ENCODE measurements at regions not wholly inside any gene's neighbourhood (a gene's known extent, or its start where the extent isn't known, plus 50 kb on each side); places are given as distances from the start of the nearest gene placed in this dataset.
A peak's percentile ranks its signal among the peaks of the same experiment; 100 is the strongest.
"Not testable (repeated sequence)": the region's sequence is repeated elsewhere in the genome, so short reads cannot be mapped to it uniquely, and the experiment has no call there.

DNA sequence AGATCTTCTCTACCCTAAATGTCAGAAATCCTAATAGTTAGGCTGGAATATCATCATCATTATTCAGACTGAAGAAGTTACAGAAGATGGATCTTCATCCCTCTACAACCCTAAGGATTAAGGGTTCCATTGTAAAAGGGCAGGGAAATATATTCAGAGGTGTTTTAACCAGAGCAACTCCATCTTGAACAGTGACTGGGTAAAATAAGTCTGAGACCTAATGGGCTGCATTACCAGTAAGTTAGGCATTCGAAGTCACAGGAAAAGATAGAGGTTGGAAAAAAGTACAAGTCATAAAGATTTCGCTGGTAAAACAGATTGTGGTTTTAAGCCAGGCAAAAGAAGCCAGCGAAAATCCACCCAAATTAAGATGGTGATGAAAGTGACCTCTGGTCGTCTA, 968.7 kb downstream of the CNTNAP5 start:
- Histone ChIP-seq H3K4me1 (ENCODE audit: control insufficient read depth, insufficient read depth, low read length) (peaks cover 24% of the 10 kb centered on the region), H3K4me3 (ENCODE audit: low read depth, low read length) (no peak overlapping the region), H3K9me3 (ENCODE audit: control insufficient read depth, insufficient read depth, low read length) (peaks cover 2% of the 10 kb centered on the region), H3K27me3 (ENCODE audit: control insufficient read depth, insufficient read depth, low read length) (no peaks in the 10 kb centered on the region), H3K36me3 (ENCODE audit: control insufficient read depth, insufficient read depth, low read length) (no peaks in the 10 kb centered on the region), H3K9ac (ENCODE audit: low read depth, low read length) (no peak overlapping the region)

DNA sequence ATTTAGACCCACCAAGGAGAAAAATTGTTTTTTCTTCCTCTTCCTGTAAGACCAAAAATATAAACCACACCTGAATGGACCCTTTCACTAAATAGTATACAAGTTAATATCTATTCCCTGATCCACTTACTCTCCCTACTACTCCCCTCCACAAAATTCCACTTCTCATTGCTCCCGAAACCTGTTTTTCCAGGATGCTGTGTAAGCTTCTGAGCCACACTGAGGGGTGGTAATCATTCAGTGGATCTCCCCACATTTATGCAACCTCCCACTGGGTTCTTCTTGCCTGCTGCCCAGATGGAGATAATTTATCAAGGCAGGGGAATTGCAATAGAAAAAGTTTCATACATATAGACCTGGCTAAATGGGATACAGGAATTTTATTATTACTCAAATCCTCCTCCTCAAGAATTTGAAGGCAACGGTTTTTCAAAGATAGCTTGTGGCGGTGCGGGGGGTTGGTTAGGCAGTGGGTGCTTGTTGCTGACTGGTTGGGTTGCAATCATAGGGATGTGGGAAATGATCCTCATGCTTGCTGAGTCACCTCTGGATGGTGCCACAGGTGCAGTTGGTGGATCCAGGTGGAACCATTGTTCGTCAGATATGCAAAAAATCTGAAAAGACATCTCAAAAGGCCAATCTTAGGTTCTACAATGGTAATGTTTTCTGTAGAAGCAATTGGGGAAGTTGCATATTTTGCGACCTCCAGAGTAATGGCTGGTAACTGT, 970.3 kb downstream of the CNTNAP5 start:
- Histone ChIP-seq H3K4me1 (ENCODE audit: control insufficient read depth, insufficient read depth, low read length) (peaks cover 24% of the 10 kb centered on the region), H3K9ac (ENCODE audit: low read depth, low read length) (peak overlapping the region; percentile 2), H3K4me3 (ENCODE audit: low read depth, low read length) (no peak overlapping the region), H3K36me3 (ENCODE audit: control insufficient read depth, insufficient read depth, low read length) (no peaks in the 10 kb centered on the region), H3K27me3 (ENCODE audit: control insufficient read depth, insufficient read depth, low read length) (no peaks in the 10 kb centered on the region), H3K9me3 (ENCODE audit: control insufficient read depth, insufficient read depth, low read length) (peaks cover 2% of the 10 kb centered on the region)

DNA sequence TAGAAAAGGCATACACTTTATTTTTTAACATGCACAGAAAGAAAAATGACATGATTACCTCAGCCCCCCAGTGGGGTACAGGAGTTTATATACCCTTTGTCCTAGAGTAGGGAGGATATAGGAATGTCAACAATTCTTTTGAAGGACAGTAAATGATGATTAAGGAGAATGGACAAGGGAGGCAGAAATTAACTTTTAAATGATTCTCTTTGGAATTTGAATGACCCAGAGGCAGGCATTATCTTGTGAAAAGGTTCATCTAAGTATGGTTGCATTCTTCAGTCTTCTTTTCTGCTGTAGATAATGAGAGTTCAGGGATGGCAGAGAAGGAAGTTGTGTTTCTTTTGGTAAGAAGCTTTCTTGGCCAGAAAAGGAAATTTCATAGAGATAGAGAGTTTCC, 971.3 kb downstream of the CNTNAP5 start:
- H3K4me3 ChIP-seq (ENCODE audit: low read depth, low read length), result no peak overlapping the region
- H3K9ac ChIP-seq (ENCODE audit: low read depth, low read length), result peak overlapping the region; percentile 57

DNA sequence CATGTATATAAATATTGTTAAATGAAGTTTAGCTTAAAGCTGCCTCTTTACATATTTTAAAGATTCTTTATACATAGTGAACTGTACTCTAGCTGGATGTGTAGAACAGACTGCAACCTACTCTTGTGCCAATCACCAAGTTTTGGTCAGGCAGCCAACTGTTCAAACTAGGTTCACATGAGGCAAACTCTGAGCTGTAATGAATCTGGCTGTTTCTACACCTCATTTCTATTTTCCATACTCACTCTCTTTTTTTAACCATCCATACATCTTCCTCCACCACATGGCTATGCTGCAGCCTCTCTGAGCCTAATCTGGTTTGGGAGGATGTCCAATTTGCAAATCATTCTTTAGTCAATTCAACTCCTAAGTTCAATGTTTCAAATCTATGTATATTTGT, 974.8 kb downstream of the CNTNAP5 start:
- Histone ChIP-seq H3K27me3 (ENCODE audit: control insufficient read depth, insufficient read depth, low read length) (no peaks in the 10 kb centered on the region), H3K9me3 (ENCODE audit: control insufficient read depth, insufficient read depth, low read length) (no peaks in the 10 kb centered on the region), H3K4me1 (ENCODE audit: control insufficient read depth, insufficient read depth, low read length) (peaks cover 22% of the 10 kb centered on the region), H3K4me3 (ENCODE audit: low read depth, low read length) (no peak overlapping the region), H3K36me3 (ENCODE audit: control insufficient read depth, insufficient read depth, low read length) (no peaks in the 10 kb centered on the region), H3K9ac (ENCODE audit: low read depth, low read length) (no peak overlapping the region)

More for the DNA sequence above, 971.3 kb downstream of the CNTNAP5 start:
- Histone ChIP-seq H3K27me3 (ENCODE audit: control insufficient read depth, insufficient read depth, low read length) (no peaks in the 10 kb centered on the region), H3K9me3 (ENCODE audit: control insufficient read depth, insufficient read depth, low read length) (peaks cover 2% of the 10 kb centered on the region), H3K36me3 (ENCODE audit: control insufficient read depth, insufficient read depth, low read length) (no peaks in the 10 kb centered on the region), H3K4me1 (ENCODE audit: control insufficient read depth, insufficient read depth, low read length) (peaks cover 24% of the 10 kb centered on the region)

DNA sequence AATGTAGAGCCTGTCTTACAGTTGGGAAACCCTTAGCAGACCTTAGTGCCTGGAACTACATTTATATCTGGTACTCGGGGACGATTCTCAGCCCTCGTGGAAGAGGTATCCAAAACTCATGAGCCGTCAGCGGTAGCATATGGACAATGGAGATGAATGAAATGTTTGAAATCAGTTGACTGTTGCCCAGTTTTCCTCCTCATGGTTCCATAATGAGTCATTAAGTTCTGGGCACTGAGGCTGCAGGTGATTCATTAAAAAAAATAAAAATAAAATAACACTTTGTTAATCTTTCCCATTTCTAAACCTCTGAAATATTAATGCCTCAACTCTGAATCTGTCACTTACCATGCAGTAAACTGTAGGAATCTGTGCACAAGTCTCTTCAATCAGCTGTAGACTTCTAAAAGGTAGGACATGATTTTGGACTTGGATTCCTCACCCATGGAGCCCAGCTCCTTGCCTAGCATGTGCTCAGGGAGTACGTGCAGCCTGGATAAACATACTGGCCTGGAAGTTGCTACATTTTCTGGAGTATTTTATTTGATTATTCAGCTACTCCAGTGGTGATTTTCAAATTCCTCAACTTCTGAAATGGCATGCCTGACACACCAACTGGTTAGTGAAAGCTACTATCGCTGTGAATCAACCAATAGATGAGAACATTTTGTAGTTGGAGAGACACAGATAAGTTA, 979.2 kb downstream of the CNTNAP5 start:
- Histone ChIP-seq H3K9ac (ENCODE audit: low read depth, low read length) (no peak overlapping the region), H3K36me3 (ENCODE audit: control insufficient read depth, insufficient read depth, low read length) (no peaks in the 10 kb centered on the region), H3K9me3 (ENCODE audit: control insufficient read depth, insufficient read depth, low read length) (no peaks in the 10 kb centered on the region), H3K4me1 (ENCODE audit: control insufficient read depth, insufficient read depth, low read length) (no peaks in the 10 kb centered on the region), H3K4me3 (ENCODE audit: low read depth, low read length) (no peak overlapping the region), H3K27me3 (ENCODE audit: control insufficient read depth, insufficient read depth, low read length) (no peaks in the 10 kb centered on the region)

DNA sequence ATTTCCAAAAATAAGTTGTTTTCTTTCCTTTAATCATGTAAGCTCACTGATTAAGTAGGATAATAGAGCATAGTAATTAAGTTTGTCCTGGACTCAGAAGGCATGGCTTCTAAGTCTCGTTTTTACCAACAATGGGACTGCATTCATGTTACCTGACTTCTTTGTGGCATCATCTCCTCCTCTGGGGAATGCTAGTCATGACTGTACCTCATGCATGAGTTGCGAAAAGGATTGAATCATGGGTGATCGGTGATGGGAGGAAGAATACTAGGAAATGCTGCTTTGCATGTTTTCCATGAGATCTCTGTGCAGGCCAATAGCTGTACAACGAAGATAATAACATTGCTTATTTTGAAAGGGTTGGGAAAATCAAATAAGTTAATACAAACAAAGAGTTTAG, 981.6 kb downstream of the CNTNAP5 start:
- Histone ChIP-seq H3K9ac (ENCODE audit: low read depth, low read length) (no peak overlapping the region), H3K9me3 (ENCODE audit: control insufficient read depth, insufficient read depth, low read length) (no peaks in the 10 kb centered on the region), H3K4me1 (ENCODE audit: control insufficient read depth, insufficient read depth, low read length) (no peaks in the 10 kb centered on the region), H3K27me3 (ENCODE audit: control insufficient read depth, insufficient read depth, low read length) (no peaks in the 10 kb centered on the region), H3K4me3 (ENCODE audit: low read depth, low read length) (no peak overlapping the region), H3K36me3 (ENCODE audit: control insufficient read depth, insufficient read depth, low read length) (no peaks in the 10 kb centered on the region)

DNA sequence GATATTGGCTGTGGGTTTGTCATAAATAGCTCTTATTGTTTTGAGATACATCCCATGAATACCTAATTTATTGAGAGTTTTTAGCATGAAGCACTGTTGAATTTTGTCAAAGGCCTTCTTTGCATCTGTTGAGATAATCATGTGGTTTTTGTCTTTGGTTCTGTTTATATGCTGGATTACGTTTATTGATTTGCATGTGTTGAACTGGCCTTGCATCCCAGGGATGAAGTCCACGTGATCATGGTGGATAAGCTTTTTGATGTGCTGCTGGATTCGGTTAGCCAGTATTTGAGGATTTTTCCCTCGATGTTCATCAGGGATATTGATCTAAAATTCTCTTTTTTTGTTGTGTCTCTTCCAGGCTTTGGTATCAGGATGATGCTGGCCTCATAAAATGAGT, 1003.6 kb downstream of the CNTNAP5 start:
- not testable (repeated sequence) for H3K9me3 ChIP-seq (ENCODE audit: control insufficient read depth, insufficient read depth, low read length); H3K4me3 ChIP-seq (ENCODE audit: low read depth, low read length); H3K4me1 ChIP-seq (ENCODE audit: control insufficient read depth, insufficient read depth, low read length); H3K27me3 ChIP-seq (ENCODE audit: control insufficient read depth, insufficient read depth, low read length); H3K9ac ChIP-seq (ENCODE audit: low read depth, low read length); H3K36me3 ChIP-seq (ENCODE audit: control insufficient read depth, insufficient read depth, low read length)

DNA sequence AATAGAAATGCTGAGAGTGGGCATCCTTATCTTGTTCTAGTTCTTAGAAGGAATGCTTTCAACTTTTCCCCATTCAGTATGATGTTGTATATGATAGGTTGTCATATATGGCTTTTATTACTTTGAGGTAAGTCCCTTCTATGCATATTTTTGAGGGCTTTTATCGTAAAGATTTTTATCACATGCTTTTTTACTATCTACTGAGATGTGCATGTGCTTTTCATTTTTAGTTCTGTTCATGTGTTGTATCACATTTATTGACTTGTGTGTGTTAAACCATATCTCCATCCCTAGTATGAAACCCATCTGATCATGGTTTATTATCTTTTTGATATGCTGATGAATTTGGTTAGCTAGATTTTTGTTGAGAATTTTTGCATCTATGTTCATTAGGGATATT, 1008.8 kb downstream of the CNTNAP5 start:
- peaks cover 3% of the 10 kb centered on the region for H3K36me3 ChIP-seq (ENCODE audit: control insufficient read depth, insufficient read depth, low read length)

DNA sequence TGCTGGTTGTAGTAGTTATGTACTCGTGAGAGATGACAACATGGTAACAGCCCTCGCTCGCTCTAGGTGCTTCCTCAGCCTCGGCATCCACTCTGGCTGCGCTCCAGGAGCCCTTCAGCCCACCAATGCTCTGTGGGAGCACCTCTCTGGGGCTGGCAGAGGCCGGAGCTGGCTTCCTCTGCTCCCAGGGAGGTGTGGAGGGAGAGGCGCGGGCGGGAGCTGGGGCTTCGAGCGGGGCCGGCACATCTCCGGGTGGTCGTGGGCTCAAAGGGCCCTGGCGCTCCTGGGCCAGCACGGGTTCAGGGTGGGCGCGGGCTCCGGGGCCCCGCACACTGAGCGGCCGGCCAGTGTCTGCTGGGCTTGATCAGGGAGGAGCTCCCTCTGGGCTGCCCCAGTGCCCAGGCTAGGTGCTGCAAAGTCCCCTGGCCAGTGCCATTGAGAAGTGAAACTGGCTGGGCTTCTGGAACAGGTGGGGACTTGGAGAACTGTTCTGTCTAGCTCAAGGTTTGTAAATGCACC, 1012.1 kb downstream of the CNTNAP5 start:
- Histone ChIP-seq H3K9ac (ENCODE audit: low read depth, low read length) (no peak overlapping the region), H3K4me3 (ENCODE audit: low read depth, low read length) (no peak overlapping the region), H3K4me1 (ENCODE audit: control insufficient read depth, insufficient read depth, low read length) (no peaks in the 10 kb centered on the region), H3K36me3 (ENCODE audit: control insufficient read depth, insufficient read depth, low read length) (peaks cover 3% of the 10 kb centered on the region), H3K9me3 (ENCODE audit: control insufficient read depth, insufficient read depth, low read length) (no peaks in the 10 kb centered on the region), H3K27me3 (ENCODE audit: control insufficient read depth, insufficient read depth, low read length) (no peaks in the 10 kb centered on the region)

More for the DNA sequence above, 1008.8 kb downstream of the CNTNAP5 start:
- Histone ChIP-seq H3K4me1 (ENCODE audit: control insufficient read depth, insufficient read depth, low read length) (no peaks in the 10 kb centered on the region), H3K4me3 (ENCODE audit: low read depth, low read length) (no peak overlapping the region), H3K27me3 (ENCODE audit: control insufficient read depth, insufficient read depth, low read length) (no peaks in the 10 kb centered on the region), H3K9me3 (ENCODE audit: control insufficient read depth, insufficient read depth, low read length) (no peaks in the 10 kb centered on the region), H3K9ac (ENCODE audit: low read depth, low read length) (no peak overlapping the region)

DNA sequence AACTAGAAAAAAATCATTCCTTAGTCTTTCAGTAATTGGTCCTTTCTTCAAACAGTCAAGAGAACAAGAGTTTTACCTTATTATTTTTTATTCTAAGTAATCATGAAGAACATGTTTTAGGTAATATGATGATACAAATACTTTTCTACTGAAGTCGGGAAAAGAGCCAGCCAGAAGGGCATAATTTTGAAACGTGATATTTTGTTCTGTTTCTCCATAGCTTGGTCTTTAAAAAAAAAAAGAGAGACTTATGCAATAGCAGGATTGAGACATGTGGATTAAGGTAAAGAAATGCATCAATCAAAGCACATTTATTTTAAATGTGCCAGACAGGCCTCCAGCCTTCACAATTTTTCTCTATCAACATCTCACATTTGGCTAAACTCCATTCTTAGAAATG, 1016.8 kb downstream of the CNTNAP5 start:
- no peak overlapping the region for H3K4me3 ChIP-seq (ENCODE audit: low read depth, low read length)
- H3K36me3 ChIP-seq (ENCODE audit: control insufficient read depth, insufficient read depth, low read length), result no peaks in the 10 kb centered on the region
- H3K4me1 ChIP-seq (ENCODE audit: control insufficient read depth, insufficient read depth, low read length), result no peaks in the 10 kb centered on the region
- no peaks in the 10 kb centered on the region for H3K9me3 ChIP-seq (ENCODE audit: control insufficient read depth, insufficient read depth, low read length)
- no peaks in the 10 kb centered on the region for H3K27me3 ChIP-seq (ENCODE audit: control insufficient read depth, insufficient read depth, low read length)
- H3K9ac ChIP-seq (ENCODE audit: low read depth, low read length), result no peak overlapping the region

DNA sequence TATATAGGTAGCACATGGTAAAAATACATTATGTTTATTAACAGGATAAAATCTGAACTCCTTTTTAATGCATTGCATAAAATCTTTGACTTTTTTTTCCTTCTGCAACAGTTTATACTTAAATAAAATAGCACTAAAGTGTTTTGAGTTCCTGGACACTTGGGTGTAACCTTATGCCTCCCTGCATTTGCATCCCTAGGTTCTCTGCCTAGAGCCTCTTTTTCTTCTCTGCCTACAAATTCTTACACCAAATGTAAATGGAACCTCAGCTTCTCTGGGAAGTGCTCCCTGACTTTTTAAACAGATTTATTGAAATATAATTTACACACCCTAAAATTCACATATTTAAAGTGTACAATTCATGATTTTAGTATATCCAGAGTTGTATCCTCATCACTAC, 1017.6 kb downstream of the CNTNAP5 start:
- Histone ChIP-seq H3K36me3 (ENCODE audit: control insufficient read depth, insufficient read depth, low read length) (no peaks in the 10 kb centered on the region), H3K4me3 (ENCODE audit: low read depth, low read length) (no peak overlapping the region), H3K4me1 (ENCODE audit: control insufficient read depth, insufficient read depth, low read length) (no peaks in the 10 kb centered on the region), H3K9me3 (ENCODE audit: control insufficient read depth, insufficient read depth, low read length) (no peaks in the 10 kb centered on the region), H3K27me3 (ENCODE audit: control insufficient read depth, insufficient read depth, low read length) (no peaks in the 10 kb centered on the region), H3K9ac (ENCODE audit: low read depth, low read length) (no peak overlapping the region)

All from iPS-15b (cell line).